Ramos (cell line): ENCODE measurements at regions not wholly inside any gene's neighbourhood (a gene's known extent, or its start where the extent isn't known, plus 50 kb on each side); places are given as distances from the start of the nearest gene placed in this dataset.
"Not testable (repeated sequence)": the region's sequence is repeated elsewhere in the genome, so short reads cannot be mapped to it uniquely, and the experiment has no call there.

Source experiments
- in situ Hi-C: fragments of 300-500 bp; cut with MboI; formaldehyde crosslinking; loops from one replicate; pipeline ENCODE4 v1.14.3; 2022; ENCODE audit warnings: low sequenced_read_pairs; ENCODE audit not compliant: unreplicated experiment

DNA sequence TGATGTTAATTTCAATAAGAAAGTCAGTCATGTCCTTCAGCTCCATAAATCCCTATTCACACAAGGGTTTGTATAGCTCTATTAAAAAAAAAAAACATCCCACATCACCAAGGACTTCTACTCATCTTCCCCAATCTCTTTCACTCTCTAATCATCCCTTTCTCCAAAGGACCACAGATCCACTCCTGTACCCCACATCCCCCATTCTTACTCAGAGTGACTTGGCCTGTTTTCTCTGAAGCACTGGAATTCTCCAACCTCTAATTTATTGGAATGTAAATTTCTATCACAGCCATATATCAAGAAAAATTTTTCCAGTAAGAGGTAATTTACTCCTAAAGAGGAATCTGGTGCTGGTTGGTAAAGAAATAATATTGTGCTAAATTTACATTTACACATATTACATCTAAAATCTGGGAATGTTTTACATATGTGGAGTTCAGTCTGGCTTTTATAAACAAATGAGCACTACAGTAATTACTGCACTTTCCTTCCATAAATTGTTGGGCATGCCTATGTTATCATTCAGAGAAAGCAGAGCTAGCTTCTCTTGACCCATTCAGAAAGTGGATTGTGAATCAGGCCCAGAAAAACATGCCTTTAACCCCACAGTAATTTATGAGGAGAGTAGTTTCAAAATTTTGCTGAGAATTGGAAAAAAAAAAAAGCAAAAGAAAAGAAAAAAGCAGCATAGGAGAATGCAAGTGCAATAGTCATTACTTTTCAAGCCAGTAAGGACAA lies 399.5 kb upstream of the TNC start:
- in situ Hi-C loops = loop anchor here (10.0 kb wide), 1 partner anchor 833 kb away; the partner anchor contains the start of gene TEX48

DNA sequence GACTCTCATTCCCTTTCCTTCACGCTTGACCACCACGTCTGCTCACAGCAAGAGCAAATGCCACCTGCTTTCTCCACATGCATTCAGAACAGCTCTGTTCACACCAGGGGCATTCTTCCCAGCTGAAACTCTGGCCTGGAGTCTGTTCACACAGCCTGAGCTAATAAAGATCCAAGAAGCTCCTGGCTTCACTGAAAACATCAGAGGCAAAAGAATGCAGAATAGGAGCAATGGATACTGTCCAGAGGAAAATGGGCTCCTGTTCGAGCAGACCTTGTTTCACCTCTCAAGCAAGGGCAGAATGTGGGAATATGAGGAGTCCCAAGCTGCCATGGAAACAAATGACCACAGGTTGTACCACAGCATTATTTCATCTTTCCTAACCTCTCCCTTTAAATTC lies 402.7 kb upstream of the TNC start:
- in situ Hi-C loops = no loop called here

DNA sequence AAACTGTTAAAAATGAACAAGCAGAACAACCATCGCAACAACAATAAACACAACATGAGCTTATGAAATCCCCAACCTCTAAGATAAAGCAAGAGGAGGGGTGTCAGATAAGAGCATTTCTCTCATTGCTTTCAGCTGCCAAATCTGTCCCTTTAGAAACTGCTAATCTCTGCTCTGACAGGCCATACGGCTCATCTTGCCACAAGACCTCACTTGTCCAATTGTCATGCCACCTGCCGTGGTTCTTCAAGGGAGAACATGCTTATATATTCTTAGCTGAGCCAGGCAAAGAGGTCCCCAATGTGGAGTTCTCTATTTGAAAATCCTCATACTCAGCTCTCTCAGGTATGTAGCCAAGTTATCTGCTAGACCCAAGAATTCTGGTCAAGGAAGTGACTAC lies 405.0 kb upstream of the TNC start:
- in situ Hi-C loops = no loop called here

DNA sequence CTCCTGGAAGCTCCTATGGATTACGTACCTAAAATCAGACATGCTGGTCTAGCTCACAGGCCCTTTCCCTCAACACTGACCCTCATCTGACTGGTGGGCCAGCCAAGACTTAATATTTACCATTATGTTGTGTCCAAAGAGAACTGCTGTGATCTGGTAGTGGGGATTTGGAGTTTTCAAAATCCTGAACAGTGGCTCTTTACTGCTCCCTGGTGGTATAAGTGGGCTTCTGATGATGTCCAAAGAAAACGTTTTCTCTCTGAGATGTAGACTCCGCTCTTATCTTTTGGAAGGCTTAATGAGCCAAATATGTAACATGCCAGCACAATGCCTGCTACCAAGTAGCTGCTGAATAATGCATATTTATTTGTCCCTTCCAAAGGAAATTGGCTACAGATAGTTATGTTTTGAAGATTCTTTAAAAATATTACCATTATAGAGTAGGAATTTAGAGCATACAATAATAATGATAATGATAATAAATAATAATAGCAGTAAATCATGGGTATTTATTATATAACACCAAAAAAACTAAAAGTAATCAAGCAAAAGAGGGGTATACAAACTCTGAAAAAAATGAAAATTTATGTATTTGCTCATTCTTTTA lies 406.6 kb upstream of the TNC start:
- in situ Hi-C loops = loop anchor here (25.0 kb wide), 1 partner anchor 1112 kb away; no protein-coding TSS in a partner anchor

DNA sequence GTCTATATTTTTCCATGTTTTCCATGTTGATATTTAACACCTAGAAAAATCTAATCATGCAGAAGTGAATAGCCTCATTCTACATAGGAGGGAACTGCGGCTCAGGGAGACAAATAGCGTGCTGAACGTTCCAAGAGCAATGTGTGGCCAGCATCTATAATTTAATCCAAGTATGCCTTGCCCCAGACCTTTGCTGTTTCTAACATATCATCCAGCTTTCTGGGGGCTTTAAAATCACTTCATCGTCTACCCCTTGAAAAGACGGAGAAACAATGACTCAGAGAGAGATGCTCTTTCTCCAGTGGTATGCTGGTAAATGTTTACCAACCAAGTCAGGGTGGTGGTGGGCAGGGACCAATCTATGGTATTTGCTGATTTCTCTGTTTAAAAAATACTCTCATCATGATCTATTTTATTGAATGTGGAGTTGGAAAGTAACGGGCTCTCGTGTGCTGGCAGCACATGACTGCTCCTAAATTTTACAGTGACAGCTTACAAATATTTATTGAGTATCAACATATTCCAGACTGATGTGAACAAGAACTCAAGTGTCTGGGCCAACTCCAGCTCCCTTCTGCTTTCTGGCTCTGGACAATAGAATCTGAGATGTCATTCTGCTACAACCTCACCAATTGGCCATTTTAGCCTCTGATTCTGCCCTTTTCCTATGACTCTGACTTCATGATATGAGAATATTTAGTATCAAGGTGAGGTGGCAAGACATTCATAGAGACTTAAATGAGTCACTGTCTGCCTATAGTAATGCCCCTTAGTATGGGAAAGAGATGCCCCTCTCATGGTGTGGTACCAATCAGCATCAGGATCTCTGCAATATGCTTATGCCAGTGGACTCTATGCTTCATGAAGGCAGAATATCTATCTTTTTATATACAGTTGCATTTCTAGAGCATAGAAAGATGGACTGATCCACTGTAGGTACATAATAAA lies 407.4 kb upstream of the TNC start:
- in situ Hi-C loops = loop anchor here (25.0 kb wide), 1 partner anchor 1113 kb away; no protein-coding TSS in a partner anchor

DNA sequence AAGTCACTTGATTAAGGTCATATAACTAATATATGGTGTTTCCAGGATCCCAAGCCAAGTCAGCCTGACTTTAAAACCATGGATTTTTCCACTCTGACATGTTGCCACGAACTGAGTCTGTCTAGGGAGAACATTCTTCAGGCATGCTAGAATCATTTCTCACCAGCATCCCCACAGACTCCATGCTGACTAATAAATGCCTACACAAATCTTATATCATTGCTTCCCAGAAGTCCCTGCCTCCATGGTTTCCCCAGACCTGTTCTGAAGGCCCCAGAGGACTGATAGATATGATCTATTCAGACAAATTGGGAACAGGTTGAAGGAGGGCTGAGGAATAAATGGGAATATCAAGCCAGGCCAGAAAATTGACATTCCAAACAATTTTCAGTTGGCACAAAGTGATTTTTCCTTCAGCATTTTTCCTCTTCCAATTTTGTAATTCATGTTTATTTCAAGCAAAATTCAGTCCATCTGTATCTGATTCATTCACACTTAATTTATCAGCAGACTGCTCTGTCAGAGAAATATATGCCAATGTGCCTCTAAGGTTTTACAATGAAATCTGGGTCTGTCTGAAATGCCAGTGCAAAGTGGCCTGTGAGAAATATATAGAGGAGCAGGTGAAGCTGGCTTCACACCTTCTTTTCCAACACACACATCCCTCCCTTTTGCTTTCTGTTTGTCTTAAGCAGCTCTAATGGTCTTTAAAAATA lies 413.6 kb upstream of the TNC start:
- in situ Hi-C loops = loop anchor here (25.0 kb wide), 1 partner anchor 1119 kb away; no protein-coding TSS in a partner anchor

DNA sequence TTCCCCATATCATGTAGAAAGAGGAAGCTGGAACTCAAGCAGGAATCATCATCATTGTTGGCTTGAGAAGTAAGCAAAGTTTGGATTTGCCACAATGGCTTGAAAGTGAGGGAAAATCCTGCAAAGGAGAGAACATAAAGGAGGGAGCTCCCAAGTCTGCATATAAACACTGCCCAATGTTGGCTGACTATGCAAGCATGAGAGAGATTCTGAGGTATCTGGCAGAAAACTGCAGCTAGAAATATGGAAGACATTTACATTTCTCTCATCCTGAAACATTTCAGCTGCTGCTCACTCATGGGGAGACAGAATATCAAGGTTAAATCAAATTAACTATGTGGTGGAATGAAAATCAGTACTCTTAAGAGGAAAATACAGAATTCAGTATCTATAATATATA lies 415.6 kb upstream of the TNC start:
- in situ Hi-C loops = loop anchor here (25.0 kb wide), 1 partner anchor 1121 kb away; no protein-coding TSS in a partner anchor

DNA sequence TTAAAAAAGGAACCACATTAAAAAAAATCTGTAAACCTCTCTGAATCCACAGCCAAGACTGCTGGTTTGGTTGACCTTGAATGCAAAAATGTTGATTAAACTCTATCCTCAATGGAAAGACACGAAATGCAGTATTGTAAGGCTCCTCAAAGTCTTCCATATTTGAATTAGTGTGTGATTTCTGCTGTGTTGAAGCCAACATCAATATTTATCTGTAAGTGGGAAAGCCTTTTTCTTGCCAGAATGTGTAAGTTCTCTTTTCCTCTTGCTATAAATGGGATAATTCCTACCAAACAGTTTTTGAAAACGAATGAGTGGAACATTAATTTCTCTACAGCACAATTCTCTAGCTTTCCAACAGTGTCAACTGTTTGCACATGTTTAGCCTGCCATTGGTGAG lies 422.1 kb upstream of the TNC start:
- in situ Hi-C loops = loop anchor here (25.0 kb wide), 1 partner anchor 1128 kb away; no protein-coding TSS in a partner anchor

DNA sequence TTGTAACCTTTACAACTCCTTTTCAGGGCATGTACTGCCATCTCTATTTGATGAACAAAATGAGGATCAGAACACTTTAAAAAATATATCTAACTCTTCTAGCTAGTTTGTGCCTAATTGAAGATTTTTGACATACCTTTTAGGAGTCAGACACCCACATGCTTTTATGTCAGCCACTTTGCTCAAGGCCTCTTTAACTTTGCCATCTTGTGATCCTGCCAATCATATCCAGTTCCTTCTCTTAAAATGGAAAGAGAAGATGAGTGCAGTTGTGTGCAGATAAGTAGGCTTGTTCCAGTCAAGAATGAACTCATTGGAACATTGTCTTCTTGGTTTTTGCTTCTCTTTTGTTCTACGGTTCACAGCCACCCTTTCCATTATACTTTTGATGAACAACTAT lies 425.6 kb upstream of the TNC start:
- in situ Hi-C loops = loop anchor here (25.0 kb wide), 1 partner anchor 1131 kb away; no protein-coding TSS in a partner anchor

DNA sequence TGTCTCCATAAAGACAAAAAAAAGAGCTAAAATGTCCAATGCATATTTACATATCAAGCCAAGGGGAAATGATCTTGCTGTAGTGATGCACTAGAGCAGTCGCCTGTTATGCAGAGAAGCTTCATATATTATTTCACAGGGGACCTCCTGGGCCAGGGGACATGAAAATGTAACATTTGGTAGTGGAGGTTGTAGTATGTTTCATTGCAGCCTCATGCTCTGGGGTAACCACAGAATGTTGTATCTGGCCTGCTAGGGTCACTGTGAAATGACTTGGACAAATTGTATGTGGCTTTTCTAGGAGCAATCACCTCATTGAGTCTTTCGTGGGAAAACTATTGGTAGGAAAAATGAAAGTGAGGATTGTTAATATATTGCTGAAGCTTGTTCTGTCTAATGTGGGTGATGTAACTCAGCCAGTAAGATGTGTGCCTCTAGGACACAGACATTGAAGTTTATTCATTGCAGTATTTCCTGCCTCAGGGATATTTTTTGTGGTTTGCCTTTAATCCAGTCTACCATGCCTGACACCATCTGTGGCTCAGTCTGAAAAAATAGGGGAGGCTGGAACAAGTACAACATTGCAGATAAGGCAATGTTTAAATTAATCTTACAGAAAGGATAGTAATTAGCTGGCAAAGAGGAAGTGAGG lies 430.8 kb upstream of the TNC start:
- in situ Hi-C loops = loop anchor here (25.0 kb wide), 1 partner anchor 1136 kb away; no protein-coding TSS in a partner anchor

DNA sequence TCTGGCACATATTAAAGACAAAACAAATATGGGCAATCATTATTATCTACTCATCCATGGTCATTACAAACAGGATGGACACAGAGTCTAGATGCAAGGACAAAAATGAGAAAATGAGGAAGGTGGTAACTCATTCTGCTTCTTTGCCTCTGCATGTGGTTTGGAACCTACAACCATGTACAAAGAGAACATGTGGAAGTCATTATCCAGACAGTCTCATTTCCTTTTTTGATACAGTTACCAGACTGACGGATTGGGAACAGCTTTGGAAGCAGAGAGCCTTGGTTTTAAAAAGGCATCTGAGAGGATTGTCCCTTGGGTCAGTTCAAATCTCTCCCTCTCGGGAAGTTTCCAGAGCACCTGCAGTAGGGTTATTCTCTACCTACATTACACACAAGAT lies 433.4 kb upstream of the TNC start:
- in situ Hi-C loops = no loop called here

DNA sequence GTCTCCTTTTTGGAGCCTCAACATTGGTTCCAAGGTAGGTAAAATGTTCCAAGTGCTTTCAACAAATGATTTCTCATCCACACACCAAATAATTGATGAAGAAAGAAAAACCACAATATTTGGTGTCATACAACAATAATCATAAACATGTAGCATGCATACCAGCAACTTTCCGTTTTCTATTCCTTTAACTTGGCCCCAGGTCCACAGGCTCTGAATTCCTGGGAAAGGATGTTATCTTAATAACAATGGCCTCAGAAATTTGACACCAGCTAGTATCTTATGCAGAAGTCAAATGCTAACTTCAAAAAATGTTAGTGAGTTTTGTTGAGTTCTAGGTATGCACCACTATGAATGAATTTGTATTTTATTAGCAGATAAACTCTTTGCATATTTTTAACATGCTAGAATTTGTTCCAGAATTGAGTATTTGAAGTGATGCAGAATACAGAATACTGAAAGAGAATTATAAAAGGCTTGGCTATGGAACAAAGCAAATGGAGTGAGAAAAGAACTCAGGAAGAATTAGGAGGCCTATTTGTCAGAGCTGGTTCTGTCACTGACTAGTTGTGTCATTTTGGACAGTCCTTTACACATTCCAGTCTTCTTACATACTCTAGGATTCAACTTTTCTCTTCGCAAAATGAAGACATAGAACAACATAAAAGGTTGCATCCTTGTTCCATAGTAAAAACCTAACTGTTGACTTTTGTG lies 435.3 kb upstream of the TNC start:
- in situ Hi-C loops = no loop called here

DNA sequence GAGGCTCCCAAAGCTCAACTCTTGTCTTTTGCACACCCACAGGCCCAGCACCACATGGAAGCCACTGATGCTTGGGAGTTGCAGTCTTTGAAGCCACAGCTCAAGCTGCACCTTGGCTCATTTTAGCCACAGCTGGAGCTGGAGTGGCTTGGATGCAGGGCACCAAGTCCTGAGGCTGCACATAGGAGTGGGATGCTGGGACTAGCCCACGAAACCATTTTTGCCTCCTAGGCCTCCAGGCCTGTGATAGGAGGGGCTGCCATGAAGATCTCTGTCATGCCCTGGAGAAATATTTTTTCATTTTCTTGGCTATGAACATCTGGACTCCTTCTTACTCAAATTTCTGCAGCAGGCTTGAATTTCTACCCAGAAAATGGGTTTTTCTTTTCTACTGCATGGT lies 438.5 kb upstream of the TNC start:
- in situ Hi-C loops = no loop called here

DNA sequence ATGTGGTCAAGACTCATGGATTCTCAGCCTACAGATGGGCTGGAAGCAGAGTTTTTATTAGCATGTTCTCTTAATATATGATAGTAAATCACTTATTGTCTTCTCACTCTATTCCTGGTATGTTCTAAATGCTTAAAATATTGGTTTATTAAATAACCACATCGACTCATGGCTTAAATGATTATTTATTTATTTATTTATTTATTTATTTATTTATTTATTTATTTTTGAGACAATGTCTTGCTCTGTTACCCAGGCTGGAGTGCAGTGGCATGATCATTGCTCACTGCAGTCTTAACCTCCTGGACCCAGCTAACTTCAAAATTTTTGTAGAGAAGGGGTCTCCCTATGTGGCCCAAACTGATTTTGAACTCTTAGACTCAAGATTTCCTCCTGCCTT lies 457.2 kb upstream of the TNC start:
- in situ Hi-C loops = no loop called here

DNA sequence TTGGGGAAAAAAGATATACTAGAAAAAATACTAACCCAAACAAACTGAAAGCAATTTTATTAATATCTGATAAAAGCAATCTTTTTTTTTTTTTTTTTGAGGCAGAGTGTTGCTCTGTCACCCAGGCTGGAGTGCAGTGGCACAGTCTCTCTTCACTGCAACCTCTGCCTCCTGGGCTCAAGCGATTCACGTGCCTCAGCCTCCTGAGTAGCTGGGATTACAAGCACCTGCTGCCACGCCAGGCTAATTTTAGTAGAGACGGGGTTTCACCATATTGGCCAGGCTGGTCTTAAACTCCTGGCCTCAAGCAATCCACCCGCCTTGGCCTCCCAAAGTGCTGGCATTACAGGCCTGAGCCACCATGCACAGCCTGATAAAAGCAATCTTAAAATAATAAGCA lies 467.5 kb upstream of the TNC start:
- in situ Hi-C loops = not testable (repeated sequence)

DNA sequence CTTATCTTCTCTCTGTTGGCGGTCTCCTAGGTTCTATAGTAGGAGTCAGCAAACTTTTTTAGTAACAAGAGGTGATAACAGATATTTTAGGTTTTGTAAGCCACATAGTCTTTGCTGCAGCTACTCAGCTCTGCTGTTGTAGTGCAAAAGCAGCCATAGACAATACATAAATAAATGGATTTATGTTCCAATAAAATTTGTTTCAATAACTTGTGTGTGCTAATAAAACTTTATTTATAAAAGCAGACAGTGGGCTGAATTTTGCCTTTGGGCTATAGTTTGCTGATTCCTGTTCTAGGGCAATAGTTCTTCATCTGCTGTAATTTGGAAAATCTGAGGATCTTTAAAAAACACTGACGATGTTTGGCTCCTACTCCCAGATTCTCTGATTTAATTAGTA lies 469.4 kb upstream of the TNC start:
- in situ Hi-C loops = no loop called here

DNA sequence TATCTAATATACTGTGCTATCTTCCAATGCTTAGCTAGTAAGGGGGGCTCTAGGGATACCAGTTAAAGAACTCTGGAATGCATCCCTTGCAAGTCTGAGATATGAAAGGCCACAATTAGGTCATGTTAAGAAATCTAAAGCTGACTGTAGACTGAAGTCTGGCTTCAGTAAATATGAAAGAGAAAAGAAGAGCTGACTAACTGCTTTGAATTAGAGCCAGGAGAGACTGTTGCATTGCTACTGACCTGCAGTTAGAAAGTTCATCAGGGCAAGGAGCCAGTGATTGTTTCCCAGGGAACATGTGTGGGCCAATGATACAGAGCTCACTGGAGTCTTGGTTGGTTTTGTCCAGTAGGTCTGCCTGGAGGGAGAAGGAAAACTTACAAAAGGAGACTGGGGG lies 472.1 kb upstream of the TNC start:
- in situ Hi-C loops = loop anchor here (10.0 kb wide), 1 partner anchor 985 kb away; no protein-coding TSS in a partner anchor

DNA sequence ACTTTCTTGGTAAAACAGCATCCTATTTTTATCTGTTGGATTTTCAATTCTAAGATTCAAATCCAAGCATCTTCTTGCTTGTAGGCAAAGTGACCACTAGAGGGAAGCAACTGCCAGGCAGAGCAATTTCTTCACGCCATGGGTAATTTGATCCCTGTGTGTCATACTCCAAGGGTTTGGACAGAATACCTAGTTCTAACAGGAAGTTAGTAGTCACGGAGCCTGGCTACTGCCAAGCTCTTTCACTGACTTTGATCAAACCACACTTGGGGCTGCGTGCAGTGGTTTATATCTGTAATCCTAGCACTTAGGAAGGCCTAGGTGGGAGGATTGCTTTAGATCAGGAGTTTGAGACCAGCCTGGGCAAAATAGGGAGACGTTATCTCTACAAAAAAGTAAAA lies 473.6 kb upstream of the TNC start:
- in situ Hi-C loops = loop anchor here (10.0 kb wide), 1 partner anchor 983 kb away; no protein-coding TSS in a partner anchor
